Peyer's patch (tissue), 4 donors: ENCODE measurements at regions not wholly inside any gene's neighbourhood (a gene's known extent, or its start where the extent isn't known, plus 50 kb on each side); places are given as distances from the start of the nearest gene placed in this dataset.

Experiments used
- CTCF ChIP-seq, 6 experiments: fragments of 450-650 bp in 4 of 6; fragments of 200-600 bp in 2 of 6; sonication (generic) in 1 of 6; IDR thresholded peaks; one replicate each; pipeline ENCODE4 v1.5.1; 2017 to 2019; ENCODE audit warnings: antibody characterized with exemption in 6 of 6, mild to moderate bottlenecking in 3 of 6, moderate library complexity in 1 of 6
- POLR2A ChIP-seq, 2 donors: fragments of 450-650 bp; IDR thresholded peaks; one replicate each; pipeline ENCODE4 v1.5.1; 2017; ENCODE audit warnings: antibody characterized with exemption in 2 of 2, mild to moderate bottlenecking in 2 of 2, moderate library complexity in 2 of 2

GRCh38 chr6:108760126-108761050, 87.8 kb upstream of the ARMC2 start:
- TF ChIP-seq CTCF (IDR thresholded peaks at IDR 0.05) (no peak), POLR2A (IDR thresholded peaks at IDR 0.05) (no peak)
